Activated CD8-positive, alpha-beta T cell treated with anti-CD3 and anti-CD28 coated beads, Interleukin-2, amount 10 ng/mL, durations not matched to agents 7 days and 5 days (primary cell): ENCODE measurements at regions not wholly inside any gene's neighbourhood (a gene's known extent, or its start where the extent isn't known, plus 50 kb on each side); places are given as distances from the start of the nearest gene placed in this dataset.

Experiments
- ATAC-seq: fragments of 150-1000 bp; cut with Tn5 transposase; one replicate; pipeline ENCODE4 v1.10.0; 2021; ENCODE audit warnings: moderate library complexity
- CTCF ChIA-PET: fragments of 350-600 bp; sonication (Branson Sonifier 250); formaldehyde crosslinking; loops from one replicate; lab custom pipeline; 2021; ENCODE audit warnings: antibody characterized with exemption; lab: Charles Lee
- POLR2A ChIA-PET: fragments of 350-600 bp; sonication (Branson Sonifier 250); formaldehyde crosslinking; loops from one replicate; lab custom pipeline; 2021; ENCODE audit warnings: antibody characterized with exemption; lab: Charles Lee
- DNase-seq: peaks from one replicate; pipeline ENCODE4 v3.0.0-alpha.2; 2020
- H3K27ac Mint-ChIP-seq: one replicate; pipeline ENCODE4 v1.8.0; 2021; ENCODE audit warnings: mild to moderate bottlenecking, mixed read lengths
- H3K27me3 Mint-ChIP-seq: one replicate; pipeline ENCODE4 v1.8.0; 2021; ENCODE audit warnings: low read depth, mixed read lengths
- H3K36me3 Mint-ChIP-seq: one replicate; pipeline ENCODE4 v1.8.0; 2021; ENCODE audit warnings: low read depth, mixed read lengths
- H3K4me1 Mint-ChIP-seq: one replicate; pipeline ENCODE4 v1.8.0; 2021; ENCODE audit warnings: low read depth, mixed read lengths
- H3K4me3 Mint-ChIP-seq: one replicate; pipeline ENCODE4 v1.8.0; 2021; ENCODE audit warnings: mild to moderate bottlenecking, mixed read lengths
- H3K9me3 Mint-ChIP-seq: one replicate; pipeline ENCODE4 v1.8.0; 2022; ENCODE audit warnings: mixed read lengths; ENCODE audit not compliant: insufficient read depth

DNA sequence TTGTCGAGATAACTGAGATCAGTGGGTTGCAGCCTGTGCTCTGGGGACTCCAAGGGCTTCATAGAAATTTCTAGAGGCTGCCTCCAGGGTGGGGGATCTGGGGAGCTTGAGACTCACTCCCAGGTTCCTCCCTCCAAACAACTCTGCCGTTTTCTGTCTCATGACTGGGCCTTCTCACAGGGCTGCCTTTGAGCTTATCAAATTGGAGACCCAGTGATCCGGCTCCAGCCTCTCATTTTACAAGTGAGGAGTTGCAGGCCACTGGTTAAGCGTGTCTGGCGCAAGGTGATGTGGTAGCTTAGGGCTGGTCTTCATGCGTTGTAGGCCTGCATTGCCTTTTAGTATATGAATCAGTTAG, 85.8 kb downstream of the SLC25A47 start:
- ChIA-PET POLR2A (no interaction called here), CTCF (interaction anchor here (1.1 to 1.3 kb wide), 2 partner anchors 24 to 237 kb away, joined by 3 to 4 read pairs; no protein-coding TSS in a partner anchor)
- no peaks in the 10 kb centered on the region for H3K27me3 Mint-ChIP-seq
- no peak overlapping the region for H3K4me3 Mint-ChIP-seq
- no peaks in the 10 kb centered on the region for H3K36me3 Mint-ChIP-seq
- ATAC-seq (no peak), DNase-seq (no peak)
- no peaks in the 10 kb centered on the region for H3K9me3 Mint-ChIP-seq
- peaks cover 34% of the 10 kb centered on the region for H3K4me1 Mint-ChIP-seq
- no peak overlapping the region for H3K27ac Mint-ChIP-seq

DNA sequence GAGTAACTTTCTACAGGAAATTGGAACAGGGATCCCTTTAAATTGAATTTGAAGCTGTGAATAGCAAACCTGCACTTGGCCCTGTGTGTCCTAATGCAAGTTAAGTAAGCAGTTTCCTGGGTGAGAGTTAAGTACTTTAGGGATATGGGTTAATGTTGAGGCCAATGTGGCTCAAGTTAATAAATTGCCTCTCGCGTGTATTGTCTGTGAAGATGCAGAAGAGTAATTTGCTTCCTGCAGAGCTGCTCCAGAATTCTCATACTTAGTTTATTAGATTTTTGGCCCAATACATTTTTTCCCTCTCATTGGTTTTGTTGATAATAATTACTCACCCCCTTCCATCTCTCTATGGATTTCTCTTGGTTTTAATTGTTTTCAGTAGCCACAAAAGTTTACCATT, 86.5 kb downstream of the SLC25A47 start:
- CTCF ChIA-PET = interaction anchor here (1.3 kb wide), 2 partner anchors 24 to 236 kb away, joined by 4 read pairs; no protein-coding TSS in a partner anchor
- POLR2A ChIA-PET = no interaction called here
- Mint-ChIP-seq H3K4me1 (peaks cover 29% of the 10 kb centered on the region), H3K9me3 (no peaks in the 10 kb centered on the region), H3K36me3 (no peaks in the 10 kb centered on the region), H3K27me3 (no peaks in the 10 kb centered on the region), H3K27ac (no peak overlapping the region), H3K4me3 (no peak overlapping the region)
- ATAC-seq (no peak), DNase-seq (no peak)

DNA sequence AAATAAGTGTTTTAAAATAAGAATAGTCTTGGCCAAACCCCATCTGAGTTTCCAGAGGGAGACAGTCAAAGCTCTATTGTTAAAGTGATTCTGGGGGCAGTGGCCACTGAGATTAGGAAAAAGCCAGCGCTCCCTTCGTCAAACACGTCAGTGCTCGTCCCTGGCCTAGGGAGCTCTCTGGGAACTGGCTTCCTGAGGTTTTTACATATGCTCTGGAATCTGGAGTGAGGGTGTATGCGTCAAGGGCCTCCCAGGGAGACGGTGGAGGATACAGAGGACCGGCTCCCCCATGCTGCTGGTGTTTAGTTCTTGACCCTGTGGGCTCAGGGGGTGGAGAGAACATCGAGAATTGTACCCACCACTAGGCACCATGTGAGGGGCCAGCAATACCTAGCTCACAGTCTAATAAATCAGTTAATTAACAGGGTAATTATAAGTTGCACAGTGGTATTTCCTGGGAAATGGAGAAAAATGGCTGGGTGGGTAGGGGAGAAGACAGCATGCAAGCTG, 87.0 kb downstream of the SLC25A47 start:
- H3K4me1 Mint-ChIP-seq = peaks cover 26% of the 10 kb centered on the region
- no peaks in the 10 kb centered on the region for H3K27me3 Mint-ChIP-seq
- no peak overlapping the region for H3K27ac Mint-ChIP-seq
- DNase-seq (no peak), ATAC-seq (no peak)
- H3K36me3 Mint-ChIP-seq = no peaks in the 10 kb centered on the region
- no peak overlapping the region for H3K4me3 Mint-ChIP-seq
- no peaks in the 10 kb centered on the region for H3K9me3 Mint-ChIP-seq
- POLR2A ChIA-PET = no interaction called here
- CTCF ChIA-PET = interaction anchor here (0.6 to 1.3 kb wide), 3 partner anchors 25 to 236 kb away, joined by 3 to 4 read pairs (median 4); no protein-coding TSS in a partner anchor

DNA sequence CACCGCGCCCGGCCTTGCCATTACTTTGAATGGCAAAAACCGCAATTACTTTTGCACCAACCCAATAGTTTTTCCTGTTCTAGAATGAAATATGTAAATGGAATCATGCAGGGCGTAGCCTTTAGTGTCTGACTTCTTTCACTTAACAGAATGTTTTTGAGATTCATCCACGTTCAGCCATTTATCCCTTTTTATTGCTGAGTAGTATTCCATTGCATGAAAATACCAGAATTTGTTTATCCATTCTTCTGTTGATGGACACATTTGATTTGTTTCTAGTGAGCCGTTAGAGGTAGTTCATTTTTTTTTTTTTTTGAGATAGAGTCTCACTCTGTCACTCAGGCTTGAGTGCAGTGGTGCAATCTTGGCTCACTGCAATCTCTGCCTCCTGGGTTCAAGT, 90.6 kb downstream of the SLC25A47 start:
- ChIA-PET POLR2A (no interaction called here), CTCF (no interaction called here)
- Mint-ChIP-seq H3K27ac (no peak overlapping the region), H3K9me3 (no peaks in the 10 kb centered on the region), H3K36me3 (no peaks in the 10 kb centered on the region), H3K4me1 (no peaks in the 10 kb centered on the region), H3K4me3 (no peak overlapping the region), H3K27me3 (no peaks in the 10 kb centered on the region)
- no peak for ATAC-seq
- no peak for DNase-seq

DNA sequence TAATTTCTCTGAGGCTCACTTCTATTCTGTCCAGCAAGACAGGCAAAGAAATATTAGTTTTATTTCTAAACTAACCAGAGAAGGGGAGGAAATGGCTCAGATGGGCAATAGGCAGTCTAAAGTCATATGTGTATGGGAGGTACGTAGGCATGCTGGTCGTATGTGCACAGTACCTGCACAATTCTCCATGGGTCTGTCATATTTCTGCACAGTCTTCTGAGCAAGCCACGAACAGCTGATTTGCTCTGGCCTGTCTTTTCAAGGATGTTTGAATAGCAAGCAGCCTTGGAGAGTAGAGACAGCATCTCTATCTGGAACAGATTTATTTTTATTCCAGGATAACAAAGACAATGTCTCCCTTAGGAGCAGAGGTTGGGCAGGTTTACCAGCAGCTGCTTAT, 92.1 kb downstream of the SLC25A47 start:
- Mint-ChIP-seq H3K4me1 (no peaks in the 10 kb centered on the region), H3K4me3 (no peak overlapping the region), H3K27ac (no peak overlapping the region), H3K27me3 (no peaks in the 10 kb centered on the region), H3K36me3 (peaks cover 2% of the 10 kb centered on the region), H3K9me3 (no peaks in the 10 kb centered on the region)
- ChIA-PET POLR2A (no interaction called here), CTCF (no interaction called here)
- no peak for DNase-seq
- ATAC-seq = no peak

DNA sequence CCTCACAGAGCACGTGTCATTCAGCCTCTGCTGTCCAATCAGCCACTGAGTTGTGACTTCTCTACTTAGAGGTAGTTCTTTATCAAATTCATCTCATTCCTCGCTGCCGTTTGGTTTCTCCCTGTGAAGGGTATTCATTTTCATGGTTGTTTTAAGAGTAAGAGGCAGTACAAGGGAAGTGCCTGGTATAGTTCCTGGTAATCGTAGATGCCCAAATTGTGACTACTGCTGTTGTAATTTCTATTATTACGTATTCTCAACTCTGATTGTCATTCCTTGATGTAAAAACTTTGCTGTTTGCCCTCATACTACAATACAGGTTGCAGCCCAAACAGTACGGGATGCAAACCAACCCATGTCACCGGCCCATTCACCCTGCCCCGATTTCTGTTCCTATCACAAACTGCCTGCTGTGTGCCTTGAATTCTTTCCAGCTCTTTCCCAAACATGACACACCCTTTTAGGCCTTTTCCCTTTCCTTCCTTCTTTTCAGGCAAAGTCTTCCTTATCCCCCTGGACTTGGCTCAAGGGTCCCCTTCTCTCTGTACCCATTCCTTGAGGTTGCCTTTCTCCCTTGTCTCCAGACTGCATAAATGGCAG, 93.0 kb downstream of the SLC25A47 start:
- DNase-seq (no peak), ATAC-seq (no peak)
- H3K4me1 Mint-ChIP-seq = no peaks in the 10 kb centered on the region
- no peaks in the 10 kb centered on the region for H3K9me3 Mint-ChIP-seq
- ChIA-PET POLR2A (no interaction called here), CTCF (no interaction called here)
- no peak overlapping the region for H3K4me3 Mint-ChIP-seq
- no peaks in the 10 kb centered on the region for H3K27me3 Mint-ChIP-seq
- no peak overlapping the region for H3K27ac Mint-ChIP-seq
- H3K36me3 Mint-ChIP-seq = peaks cover 2% of the 10 kb centered on the region

DNA sequence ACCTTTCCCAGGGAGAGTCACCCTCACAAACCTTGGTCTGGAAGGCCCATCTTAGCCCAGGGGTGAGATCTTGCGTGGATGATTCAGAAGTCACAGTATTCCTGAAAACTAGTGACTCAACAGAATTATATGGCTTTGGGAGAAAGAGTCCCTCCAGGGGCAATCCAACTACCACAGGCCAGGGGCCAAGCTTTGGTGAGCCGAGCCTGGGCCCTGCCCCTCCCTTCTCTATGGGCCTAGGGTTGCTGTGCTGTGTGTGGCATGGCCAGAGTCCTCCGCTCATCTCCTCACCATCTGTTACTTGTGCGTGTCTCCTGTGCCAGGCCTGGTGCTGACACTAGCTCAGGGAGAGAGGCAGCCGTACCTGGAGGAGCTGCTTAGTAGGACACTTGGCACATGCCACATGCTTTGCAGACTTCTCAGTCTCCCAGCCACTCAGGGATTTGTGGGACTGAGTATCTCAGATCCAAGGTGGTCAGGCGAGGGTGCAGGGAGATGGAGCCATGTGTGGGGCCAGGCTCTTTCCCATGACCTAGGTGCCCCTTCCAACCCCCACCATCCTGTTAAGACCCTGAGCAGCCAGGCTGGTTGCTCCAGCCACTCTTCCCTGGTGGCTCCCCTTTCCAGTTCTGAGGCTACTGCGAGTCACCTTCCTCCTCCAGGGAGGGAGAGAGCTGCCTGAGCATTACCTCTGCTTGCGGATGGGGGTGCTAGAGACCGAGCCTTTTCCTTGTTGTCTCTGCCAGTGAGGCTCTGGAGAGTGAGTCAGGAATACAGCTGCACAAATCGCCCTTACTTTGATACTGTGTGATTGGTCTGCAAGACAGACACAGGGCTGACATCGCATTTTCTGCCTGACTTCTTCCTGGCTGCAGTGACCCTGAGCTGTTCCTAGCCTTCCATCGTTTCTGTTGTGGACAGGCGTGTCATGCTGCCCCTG, 94.1 kb downstream of the SLC25A47 start:
- H3K4me3 Mint-ChIP-seq = no peak overlapping the region
- no peaks in the 10 kb centered on the region for H3K27me3 Mint-ChIP-seq
- CTCF ChIA-PET = no interaction called here
- DNase-seq = no peak
- H3K27ac Mint-ChIP-seq = no peak overlapping the region
- no peaks in the 10 kb centered on the region for H3K4me1 Mint-ChIP-seq
- ATAC-seq = no peak
- no peaks in the 10 kb centered on the region for H3K9me3 Mint-ChIP-seq
- POLR2A ChIA-PET = no interaction called here
- peaks cover 2% of the 10 kb centered on the region for H3K36me3 Mint-ChIP-seq

DNA sequence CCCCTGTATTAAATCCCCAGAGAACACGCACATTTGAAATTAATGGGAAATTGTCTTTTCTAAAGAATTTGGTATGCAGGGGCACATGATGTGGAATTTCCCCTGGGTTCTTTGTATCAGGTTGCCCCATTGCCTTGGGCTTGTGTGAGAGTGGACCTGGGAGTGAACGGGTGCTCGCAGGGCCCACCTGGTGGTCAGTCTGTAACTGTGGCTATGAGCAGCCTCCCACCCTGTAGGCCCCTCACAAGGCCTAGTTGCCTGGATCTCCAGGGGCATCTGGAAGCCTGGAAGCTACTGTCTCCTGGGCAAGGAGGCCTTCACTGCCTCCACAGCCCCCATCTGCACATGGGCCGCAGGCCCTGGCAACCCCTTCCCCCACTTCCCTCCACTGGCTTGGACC, 96.7 kb downstream of the SLC25A47 start:
- Mint-ChIP-seq H3K27ac (no peak overlapping the region), H3K4me3 (no peak overlapping the region), H3K27me3 (no peaks in the 10 kb centered on the region), H3K9me3 (no peaks in the 10 kb centered on the region), H3K4me1 (peaks cover 4% of the 10 kb centered on the region), H3K36me3 (peaks cover 2% of the 10 kb centered on the region)
- DNase-seq = no peak
- ATAC-seq = no peak
- CTCF ChIA-PET = interaction anchor here (0.8 kb wide), 1 partner anchor 35 kb away, joined by 3 read pairs; no protein-coding TSS in a partner anchor
- POLR2A ChIA-PET = no interaction called here

DNA sequence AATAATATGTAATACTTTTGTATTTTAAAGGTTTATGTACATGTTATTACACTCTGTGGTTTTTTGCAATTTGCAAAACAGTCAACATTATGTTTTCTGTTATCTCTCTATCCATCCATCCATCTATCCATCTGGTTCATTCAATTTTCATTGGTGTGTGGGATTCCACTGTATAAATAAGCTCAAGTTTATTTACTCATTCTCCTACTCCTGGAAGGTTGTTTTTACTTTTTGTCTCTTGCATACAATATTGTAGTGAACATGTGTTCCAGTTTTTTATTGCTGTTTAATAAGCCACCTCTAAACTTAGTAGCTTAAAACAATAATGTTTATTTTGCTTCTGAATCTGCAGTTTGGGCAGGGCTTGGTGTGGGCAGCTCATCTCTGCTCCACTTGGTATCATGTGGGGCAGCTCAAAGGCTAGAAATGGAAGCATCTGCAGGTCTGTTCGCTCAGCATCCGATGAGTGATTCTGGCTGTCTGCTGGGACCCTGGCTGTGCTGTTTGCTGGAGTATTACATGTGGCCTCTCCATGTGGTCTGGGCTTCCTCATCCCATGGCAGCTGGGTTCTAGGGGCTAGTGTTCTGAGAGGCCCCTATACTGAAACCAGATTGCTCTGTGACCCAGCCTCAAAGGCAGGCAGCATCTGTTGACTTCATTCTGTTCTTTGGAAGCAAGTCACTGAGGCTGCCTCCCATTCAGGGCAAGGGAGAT, 98.8 kb downstream of the SLC25A47 start:
- no peaks in the 10 kb centered on the region for H3K27me3 Mint-ChIP-seq
- H3K9me3 Mint-ChIP-seq = no peaks in the 10 kb centered on the region
- DNase-seq (no peak), ATAC-seq (no peak)
- POLR2A ChIA-PET = no interaction called here
- peaks cover 2% of the 10 kb centered on the region for H3K36me3 Mint-ChIP-seq
- H3K4me1 Mint-ChIP-seq = peaks cover 14% of the 10 kb centered on the region
- H3K27ac Mint-ChIP-seq = no peak overlapping the region
- CTCF ChIA-PET = interaction anchor here (0.8 to 1.4 kb wide), 4 partner anchors 37 to 224 kb away, joined by 3 to 5 read pairs (median 4); no protein-coding TSS in a partner anchor
- no peak overlapping the region for H3K4me3 Mint-ChIP-seq

DNA sequence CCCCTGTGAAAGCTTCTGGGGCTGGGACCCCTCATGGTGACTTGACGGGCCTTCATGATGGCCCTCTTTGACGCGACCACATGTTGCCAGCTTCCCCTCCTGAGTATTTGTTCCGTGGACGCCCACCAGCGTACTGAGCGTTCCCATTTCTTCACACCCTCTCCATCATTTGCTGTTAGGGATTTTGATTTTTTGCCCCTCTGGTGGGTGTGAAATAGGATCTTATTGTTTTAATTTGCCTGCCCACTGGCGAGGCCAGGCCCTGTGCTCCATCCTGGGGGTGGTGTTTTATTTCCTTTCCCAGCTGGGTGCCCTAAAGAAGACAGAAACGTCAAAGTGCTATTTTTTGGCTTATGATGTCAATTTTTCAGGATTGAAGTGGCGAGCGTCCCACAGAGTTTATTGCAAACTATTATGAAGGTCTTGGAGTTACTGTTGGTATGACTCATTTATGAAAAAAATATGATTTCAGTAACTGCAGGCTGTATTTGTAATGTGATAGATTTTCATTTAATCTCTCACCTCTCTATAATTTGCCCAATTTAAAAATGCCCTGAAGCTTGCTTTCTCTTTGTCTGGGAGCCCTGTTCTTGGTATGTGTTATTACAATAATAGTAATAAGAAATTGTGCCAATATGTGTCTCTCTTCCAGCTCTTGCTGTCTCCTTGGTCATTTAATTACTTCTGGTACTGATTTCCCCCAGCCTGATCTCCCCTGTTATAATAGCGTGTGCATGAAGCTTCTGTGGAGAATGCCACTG, 99.6 kb downstream of the SLC25A47 start:
- no peak overlapping the region for H3K27ac Mint-ChIP-seq
- peaks cover 2% of the 10 kb centered on the region for H3K36me3 Mint-ChIP-seq
- peaks cover 14% of the 10 kb centered on the region for H3K4me1 Mint-ChIP-seq
- no peak overlapping the region for H3K4me3 Mint-ChIP-seq
- ATAC-seq (no peak), DNase-seq (no peak)
- POLR2A ChIA-PET = no interaction called here
- no peaks in the 10 kb centered on the region for H3K27me3 Mint-ChIP-seq
- H3K9me3 Mint-ChIP-seq = no peaks in the 10 kb centered on the region
- CTCF ChIA-PET = interaction anchor here (1.4 kb wide), 1 partner anchor 40 kb away, joined by 5 read pairs; no protein-coding TSS in a partner anchor
